GM12878 (cell line): ENCODE measurements at regions not wholly inside any gene's neighbourhood (a gene's known extent, or its start where the extent isn't known, plus 50 kb on each side); places are given as distances from the start of the nearest gene placed in this dataset.

Experiments
- ATAC-seq: fragments of 200-7000 bp; cut with Tn5 transposase; 3 replicates; pipeline ENCODE4 v1.9.1; 2020; ENCODE audit warnings: mild to moderate bottlenecking, moderate library complexity
- BruUV-seq: library from RNA; stranded (reverse); fragments of 400-500 nt; replicated peaks from 2 replicates; lab custom pipeline; 2021; lab: Mats Ljungman, UMichigan
- CTCF ChIA-PET: fragments of 300-600 bp; sonication (Branson Sonifier 250); formaldehyde crosslinking; extraction: SDS; loops from one replicate; lab custom pipeline; 2021; ENCODE audit warnings: inconsistent platforms; lab: Yijun Ruan, JAX
- POLR2A ChIA-PET: fragments of 350-600 bp; formaldehyde crosslinking; extraction: SDS; loops from one replicate; lab custom pipeline; 2021; ENCODE audit warnings: inconsistent platforms; lab: Charles Lee
- RAD21 ChIA-PET: fragments of 300-600 bp; sonication (Branson Sonifier 250); formaldehyde crosslinking; loops from one replicate; lab custom pipeline; 2023; ENCODE audit warnings: antibody characterized with exemption; ENCODE audit not compliant: unreplicated experiment; lab: Charles Lee
- SMC1A ChIA-PET: fragments of 300-600 bp; sonication (Branson Sonifier 250); formaldehyde crosslinking; loops from one replicate; lab custom pipeline; 2023; ENCODE audit not compliant: unreplicated experiment, uncharacterized antibody; lab: Charles Lee
- DNase-seq: peaks from one replicate; pipeline ENCODE4 v3.0.0-alpha.2; 2011; ENCODE audit warnings: low read depth, low spot score
- FAIRE-seq: peaks from 3 replicates; lab custom pipeline; 2011; peaks lifted over from hg19 to GRCh38; lab: Jason Lieb, UNC
- H2AFZ ChIP-seq: 2 replicates; pipeline ENCODE4 v1.6.0; 2011; ENCODE audit warnings: low read depth, low read length, control low read depth; ENCODE audit not compliant: control insufficient read depth
- H3K27ac ChIP-seq: 2 replicates; pipeline ENCODE4 v1.5.1; 2011; ENCODE audit warnings: control low read depth; ENCODE audit not compliant: control insufficient read depth, insufficient read depth
- H3K27me3 ChIP-seq, 2 experiments: replicated peaks in 1 of 2; 2 replicates each; pipeline versions ENCODE4 v1.6.0 to v1.6.1; 2011; ENCODE audit warnings: low read length in 1 of 2; ENCODE audit not compliant: control insufficient read depth in 2 of 2, insufficient read depth in 2 of 2
- H3K36me3 ChIP-seq, 2 experiments: 2 replicates each; pipeline ENCODE4 v1.5.1; 2011; ENCODE audit warnings: low read length in 1 of 2; ENCODE audit not compliant: control insufficient read depth in 2 of 2, insufficient read depth in 2 of 2
- H3K4me1 ChIP-seq: 2 replicates; pipeline ENCODE4 v1.6.1; 2011; ENCODE audit warnings: mild to moderate bottlenecking, low read length, moderate library complexity, mixed read lengths; ENCODE audit not compliant: control insufficient read depth, insufficient read depth
- H3K4me2 ChIP-seq: 2 replicates; pipeline ENCODE4 v1.6.0; 2011; ENCODE audit warnings: control low read depth; ENCODE audit not compliant: control insufficient read depth, insufficient read depth
- H3K4me3 ChIP-seq: fragments of 200-600 bp; sonication (generic); 2 replicates; pipeline ENCODE4 v1.5.1; 2016
- H3K79me2 ChIP-seq: 2 replicates; pipeline ENCODE4 v1.6.0; 2011; ENCODE audit warnings: low read length; ENCODE audit not compliant: control insufficient read depth, insufficient read depth
- H3K9ac ChIP-seq: 2 replicates; pipeline ENCODE4 v1.8.0; 2011; ENCODE audit warnings: low read length, control low read depth, mixed read lengths; ENCODE audit not compliant: control insufficient read depth, insufficient read depth
- H3K9me3 ChIP-seq: replicated peaks from 3 replicates; pipeline ENCODE4 v1.5.1; 2011; ENCODE audit warnings: mild to moderate bottlenecking, low read length; ENCODE audit not compliant: control insufficient read depth, insufficient read depth
- H4K20me1 ChIP-seq: 2 replicates; pipeline ENCODE4 v1.6.0; 2011; ENCODE audit not compliant: control insufficient read depth, insufficient read depth
- BCL11A ChIP-seq: IDR thresholded peaks from 2 replicates; pipeline ENCODE4 v1.6.1; 2011; ENCODE audit warnings: low read depth, low read length
- BHLHE40 ChIP-seq, 2 experiments: fragments of 450-650 bp in 1 of 2; IDR thresholded peaks; 2 replicates each; pipeline ENCODE4 v1.6.1; 2011 to 2017; ENCODE audit warnings: low read depth in 2 of 2, borderline replicate concordance in 1 of 2, improper control_type of control experiment in 1 of 2, low read length in 1 of 2, mild to moderate bottlenecking in 1 of 2
- HCFC1 ChIP-seq: fragments of 150-350 bp; IDR thresholded peaks from 2 replicates; pipeline ENCODE4 v1.6.1; 2014; ENCODE audit warnings: low read length
- MYC ChIP-seq: IDR thresholded peaks from 2 replicates; pipeline ENCODE4 v1.6.1; 2011; ENCODE audit warnings: mild to moderate bottlenecking, low read length, moderate library complexity, inconsistent platforms; ENCODE audit not compliant: insufficient read depth, insufficient replicate concordance, insufficient read length, severe bottlenecking
- PAX8 ChIP-seq: fragments of 450-650 bp; IDR thresholded peaks from 2 replicates; pipeline ENCODE4 v1.6.1; 2017; ENCODE audit warnings: mild to moderate bottlenecking, moderate library complexity
- SIN3A ChIP-seq: IDR thresholded peaks from 2 replicates; pipeline ENCODE4 v1.6.1; 2012; ENCODE audit warnings: low read depth, low read length, improper control_type of control experiment
- SREBF2 ChIP-seq: IDR thresholded peaks from 2 replicates; pipeline ENCODE4 v1.6.1; 2012; ENCODE audit warnings: mild to moderate bottlenecking, low read length
- SRF ChIP-seq, 2 experiments: IDR thresholded peaks; 2 replicates each; pipeline ENCODE4 v1.6.1; 2011; ENCODE audit warnings: low read depth in 2 of 2, low read length in 2 of 2, mild to moderate bottlenecking in 1 of 2, moderate library complexity in 1 of 2
- TARDBP ChIP-seq: IDR thresholded peaks from 2 replicates; pipeline ENCODE4 v1.6.1; 2016; ENCODE audit warnings: borderline replicate concordance
- TCF3 ChIP-seq: IDR thresholded peaks from 2 replicates; pipeline ENCODE4 v1.6.1; 2012; ENCODE audit warnings: low read depth, mild to moderate bottlenecking, low read length, borderline replicate concordance; ENCODE audit not compliant: insufficient read depth
- WRNIP1 ChIP-seq: IDR thresholded peaks from 2 replicates; pipeline ENCODE4 v1.6.1; 2011; ENCODE audit warnings: low read depth, low read length, improper control_type of control experiment, borderline replicate concordance
- WGBS: methylation state at CpG from one replicate; pipeline ENCODE4 v1.1.6; 2016; ENCODE audit warnings: low lambda C conversion rate; ENCODE audit not compliant: insufficient replicate concordance, insufficient coverage; ENCODE audit errors: missing lambda C conversion rate; 5-methylcytosine and 5-hydroxymethylcytosine counted together
- in situ Hi-C: fragments of 300-500 bp; cut with MboI; formaldehyde crosslinking; loops from 9 replicates; pipeline ENCODE4 v1.14.3; 2018; ENCODE audit warnings: mixed read lengths
- intact Hi-C: fragments of 100-400 bp; cut with micrococcal nuclease; formaldehyde crosslinking; loops from one replicate; pipeline ENCODE4 v1.14.2; 2022; ENCODE audit not compliant: unreplicated experiment
- TF ChIP-seq, protein P1 (sequence below): fragments of 150-350 bp; IDR thresholded peaks from 2 replicates; pipeline ENCODE4 v1.6.1; 2016; ENCODE audit warnings: low read depth, low read length
- TF ChIP-seq, protein P2 (sequence below): fragments of 450-650 bp; IDR thresholded peaks from 2 replicates; pipeline ENCODE4 v1.6.1; 2014; ENCODE audit warnings: mild to moderate bottlenecking

DNA sequence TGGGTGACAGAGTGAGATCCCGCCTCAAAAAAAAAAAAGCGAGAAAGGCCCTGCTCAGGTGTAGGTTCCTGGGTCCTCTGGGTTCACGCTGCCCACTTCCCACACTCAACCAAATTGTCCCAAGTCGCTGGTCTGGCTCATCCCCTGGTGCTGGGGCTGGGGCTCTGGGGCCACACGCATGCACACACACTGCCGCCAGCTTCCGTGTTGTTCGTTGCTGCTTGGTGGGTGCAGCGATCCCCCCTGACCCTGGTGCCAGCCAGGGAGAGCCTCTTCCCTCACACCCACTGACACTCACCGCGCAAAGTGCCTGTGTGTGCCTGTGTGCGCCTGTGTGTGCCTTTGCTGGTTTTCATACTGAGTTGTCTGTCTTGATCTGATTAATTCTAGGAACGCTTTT, 124.1 kb upstream of the NKX1-1 start (continued):
- TF ChIP-seq, protein P1, sequence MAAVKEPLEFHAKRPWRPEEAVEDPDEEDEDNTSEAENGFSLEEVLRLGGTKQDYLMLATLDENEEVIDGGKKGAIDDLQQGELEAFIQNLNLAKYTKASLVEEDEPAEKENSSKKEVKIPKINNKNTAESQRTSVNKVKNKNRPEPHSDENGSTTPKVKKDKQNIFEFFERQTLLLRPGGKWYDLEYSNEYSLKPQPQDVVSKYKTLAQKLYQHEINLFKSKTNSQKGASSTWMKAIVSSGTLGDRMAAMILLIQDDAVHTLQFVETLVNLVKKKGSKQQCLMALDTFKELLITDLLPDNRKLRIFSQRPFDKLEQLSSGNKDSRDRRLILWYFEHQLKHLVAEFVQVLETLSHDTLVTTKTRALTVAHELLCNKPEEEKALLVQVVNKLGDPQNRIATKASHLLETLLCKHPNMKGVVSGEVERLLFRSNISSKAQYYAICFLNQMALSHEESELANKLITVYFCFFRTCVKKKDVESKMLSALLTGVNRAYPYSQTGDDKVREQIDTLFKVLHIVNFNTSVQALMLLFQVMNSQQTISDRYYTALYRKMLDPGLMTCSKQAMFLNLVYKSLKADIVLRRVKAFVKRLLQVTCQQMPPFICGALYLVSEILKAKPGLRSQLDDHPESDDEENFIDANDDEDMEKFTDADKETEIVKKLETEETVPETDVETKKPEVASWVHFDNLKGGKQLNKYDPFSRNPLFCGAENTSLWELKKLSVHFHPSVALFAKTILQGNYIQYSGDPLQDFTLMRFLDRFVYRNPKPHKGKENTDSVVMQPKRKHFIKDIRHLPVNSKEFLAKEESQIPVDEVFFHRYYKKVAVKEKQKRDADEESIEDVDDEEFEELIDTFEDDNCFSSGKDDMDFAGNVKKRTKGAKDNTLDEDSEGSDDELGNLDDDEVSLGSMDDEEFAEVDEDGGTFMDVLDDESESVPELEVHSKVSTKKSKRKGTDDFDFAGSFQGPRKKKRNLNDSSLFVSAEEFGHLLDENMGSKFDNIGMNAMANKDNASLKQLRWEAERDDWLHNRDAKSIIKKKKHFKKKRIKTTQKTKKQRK: no peak
- TF ChIP-seq WRNIP1 (no peak), MYC (no peak)

DNA sequence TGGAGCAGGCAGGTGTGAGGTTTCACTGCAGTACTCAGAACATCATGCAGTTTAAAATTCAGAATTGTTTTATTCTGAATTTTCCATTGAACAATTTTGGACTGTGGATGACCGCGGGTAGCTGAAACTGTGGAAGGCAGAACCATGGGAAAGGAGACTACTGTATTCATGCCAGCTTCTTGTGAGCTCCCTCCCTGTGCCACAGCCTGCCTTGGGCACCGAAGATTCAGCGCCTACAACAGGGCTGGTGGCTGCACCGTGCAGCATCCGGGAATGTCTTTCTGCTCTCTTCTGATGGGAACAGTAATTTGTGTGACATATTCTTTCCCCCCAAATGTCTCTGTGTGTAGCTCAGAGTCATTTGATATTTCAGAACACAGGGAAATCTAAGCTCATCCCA, 118.5 kb upstream of the NKX1-1 start:
- CTCF ChIA-PET: interaction anchor here (0.6 kb wide), 1 partner anchor 346 kb away, joined by 3 read pairs; no protein-coding TSS in a partner anchor

More for the DNA sequence above, 118.5 kb upstream of the NKX1-1 start:
- Histone ChIP-seq H3K4me1 (no peaks in the 10 kb centered on the region), H3K27me3 (no peaks in the 10 kb centered on the region), H3K27ac (no peak overlapping the region), H4K20me1 (no peaks in the 10 kb centered on the region), H3K9ac (no peak overlapping the region), H3K4me2 (no peak overlapping the region), H2AFZ (no peak overlapping the region), H3K4me3 (no peak overlapping the region), H3K36me3 (no peaks in the 10 kb centered on the region), H3K9me3 (no peaks in the 10 kb centered on the region; the same call in 2 of the 3 replicates), H3K79me2 (no peaks in the 10 kb centered on the region)
- SMC1A ChIA-PET: no interaction called here
- WGBS: 92% methylated on average over 6 of the region's 6 CpGs
- BruUV-seq: no TSS peak
- in situ Hi-C loops: no loop called here
- FAIRE-seq (no peak), ATAC-seq (no peak), DNase-seq (no peak)
- TF ChIP-seq SREBF2 (no peak), SIN3A (no peak), BHLHE40 (IDR thresholded peaks at IDR 0.05; ENCODE audit: borderline replicate concordance in 1 of 2, low read depth in 2 of 2, low read length in 1 of 2) (no peak), TARDBP (no peak), SRF (IDR thresholded peaks at IDR 0.05; ENCODE audit: low read depth in 2 of 2, low read length in 2 of 2) (no peak), HCFC1 (no peak), PAX8 (no peak), BCL11A (no peak), TCF3 (no peak)
- TF ChIP-seq, protein P2, sequence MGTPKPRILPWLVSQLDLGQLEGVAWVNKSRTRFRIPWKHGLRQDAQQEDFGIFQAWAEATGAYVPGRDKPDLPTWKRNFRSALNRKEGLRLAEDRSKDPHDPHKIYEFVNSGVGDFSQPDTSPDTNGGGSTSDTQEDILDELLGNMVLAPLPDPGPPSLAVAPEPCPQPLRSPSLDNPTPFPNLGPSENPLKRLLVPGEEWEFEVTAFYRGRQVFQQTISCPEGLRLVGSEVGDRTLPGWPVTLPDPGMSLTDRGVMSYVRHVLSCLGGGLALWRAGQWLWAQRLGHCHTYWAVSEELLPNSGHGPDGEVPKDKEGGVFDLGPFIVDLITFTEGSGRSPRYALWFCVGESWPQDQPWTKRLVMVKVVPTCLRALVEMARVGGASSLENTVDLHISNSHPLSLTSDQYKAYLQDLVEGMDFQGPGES: no peak
- RAD21 ChIA-PET: no interaction called here
- intact Hi-C loops: no loop called here
- POLR2A ChIA-PET: no interaction called here
